Karpas-422 (cell line): ENCODE measurements at regions not wholly inside any gene's neighbourhood (a gene's known extent, or its start where the extent isn't known, plus 50 kb on each side); places are given as distances from the start of the nearest gene placed in this dataset.
A peak's percentile ranks its signal among the peaks of the same experiment; 100 is the strongest.

Experiments used
- DNase-seq: peaks from one replicate; pipeline ENCODE4 v3.0.0-alpha.2; 2015
- H2AFZ ChIP-seq: fragments of 200-600 bp; sonication (generic); 2 replicates; pipeline ENCODE4 v1.6.1; 2014; ENCODE audit warnings: antibody characterized with exemption, low read length, mixed read lengths
- H3K27ac ChIP-seq: fragments of 200-600 bp; sonication (generic); 2 replicates; pipeline ENCODE4 v1.5.1; 2014; ENCODE audit warnings: mild to moderate bottlenecking, low read length, moderate library complexity
- H3K27me3 ChIP-seq: fragments of 200-600 bp; sonication (generic); 2 replicates; pipeline ENCODE4 v1.6.1; 2014; ENCODE audit warnings: low read length, mixed read lengths
- H3K36me3 ChIP-seq: fragments of 200-600 bp; sonication (generic); 2 replicates; pipeline ENCODE4 v1.6.1; 2014; ENCODE audit warnings: low read length, mixed read lengths; ENCODE audit not compliant: insufficient read depth
- H3K4me1 ChIP-seq: fragments of 200-600 bp; sonication (generic); 2 replicates; pipeline ENCODE4 v1.6.1; 2014; ENCODE audit warnings: mild to moderate bottlenecking, low read length, mixed read lengths
- H3K4me2 ChIP-seq: fragments of 200-600 bp; sonication (generic); 2 replicates; pipeline ENCODE4 v1.6.1; 2014; ENCODE audit warnings: low read length, low read depth, mild to moderate bottlenecking; ENCODE audit not compliant: poor library complexity, severe bottlenecking
- H3K4me3 ChIP-seq: fragments of 200-600 bp; sonication (generic); 2 replicates; pipeline ENCODE4 v1.5.1; 2014; ENCODE audit warnings: mild to moderate bottlenecking, antibody characterized with exemption, low read length, mixed read lengths
- H3K79me2 ChIP-seq: fragments of 200-600 bp; sonication (generic); 2 replicates; pipeline ENCODE4 v1.6.1; 2014; ENCODE audit warnings: mild to moderate bottlenecking, low read length, mixed read lengths
- H3K9ac ChIP-seq: fragments of 200-600 bp; sonication (generic); 2 replicates; pipeline ENCODE4 v1.6.0; 2014; ENCODE audit warnings: low read length
- H3K9me2 ChIP-seq: fragments of 200-600 bp; sonication (generic), shearing (Covaris generic); replicated peaks from 2 replicates; pipeline ENCODE4 v1.6.0; 2014; ENCODE audit warnings: mild to moderate bottlenecking, low read length, moderate library complexity; ENCODE audit not compliant: insufficient read depth
- H3K9me3 ChIP-seq: fragments of 300-700, 200-600 bp; sonication (generic); 2 replicates; pipeline ENCODE4 v1.6.1; 2014; ENCODE audit warnings: low read length, mixed read lengths
- H4K20me1 ChIP-seq: fragments of 200-600 bp; sonication (generic); 2 replicates; pipeline ENCODE4 v1.6.1; 2014; ENCODE audit warnings: mild to moderate bottlenecking, antibody characterized with exemption, low read length, low read depth; ENCODE audit not compliant: insufficient read depth

DNA sequence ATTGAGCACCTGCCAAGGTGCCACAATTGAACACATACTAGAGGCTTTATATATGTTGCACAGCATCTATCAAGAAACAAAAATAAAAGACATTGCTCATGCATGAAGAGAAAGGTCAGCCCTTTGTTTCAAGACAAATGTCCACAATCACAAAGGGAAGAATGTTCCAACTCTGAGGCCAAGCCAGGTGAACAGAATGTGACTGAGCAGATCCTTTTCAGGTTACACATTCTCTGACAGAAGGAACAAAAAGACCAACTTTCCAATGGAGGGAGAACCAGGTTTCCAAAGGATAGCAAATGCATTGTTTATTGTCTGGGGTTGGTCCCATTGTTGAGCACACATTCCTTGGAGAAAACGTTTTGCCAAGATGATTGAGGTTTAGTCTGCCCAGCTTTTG is 50.2 kb upstream of the FAM174B start:
- Histone ChIP-seq H3K79me2 (no peaks in the 10 kb centered on the region), H4K20me1 (no peaks in the 10 kb centered on the region), H3K9me3 (no peaks in the 10 kb centered on the region), H2AFZ (no peak overlapping the region), H3K27ac (no peak overlapping the region), H3K4me2 (no peak overlapping the region), H3K36me3 (no peaks in the 10 kb centered on the region), H3K4me3 (no peak overlapping the region), H3K27me3 (no peaks in the 10 kb centered on the region), H3K4me1 (no peaks in the 10 kb centered on the region), H3K9me2 (no peaks in the 10 kb centered on the region), H3K9ac (no peak overlapping the region)
- DNase-seq = no peak

DNA sequence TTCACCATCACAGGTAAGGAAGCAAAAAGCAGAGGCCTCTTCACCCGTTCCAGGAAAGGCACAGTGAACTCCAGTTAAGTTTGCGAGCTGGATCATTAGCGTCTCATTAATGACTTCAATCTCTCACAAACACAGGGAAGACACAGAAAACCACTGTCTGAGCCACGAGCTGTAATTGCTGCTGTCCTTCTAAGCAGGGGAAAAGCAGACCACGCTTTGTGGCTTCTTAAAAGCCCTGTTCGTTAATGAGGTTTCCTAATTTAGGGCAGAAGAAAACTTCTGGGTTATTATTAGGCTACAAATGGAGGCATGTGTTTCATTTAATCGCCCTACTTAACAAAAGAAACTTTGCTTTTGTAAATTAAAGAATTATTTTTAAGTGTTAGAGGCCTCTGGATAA is 50.6 kb upstream of the FAM174B start:
- Histone ChIP-seq H3K27me3 (no peaks in the 10 kb centered on the region), H3K36me3 (no peaks in the 10 kb centered on the region), H3K9me3 (no peaks in the 10 kb centered on the region), H3K9me2 (no peaks in the 10 kb centered on the region), H3K4me3 (no peak overlapping the region), H4K20me1 (no peaks in the 10 kb centered on the region), H3K4me2 (no peak overlapping the region), H3K9ac (no peak overlapping the region), H3K4me1 (no peaks in the 10 kb centered on the region), H3K27ac (no peak overlapping the region), H3K79me2 (no peaks in the 10 kb centered on the region), H2AFZ (no peak overlapping the region)
- DNase-seq = no peak

DNA sequence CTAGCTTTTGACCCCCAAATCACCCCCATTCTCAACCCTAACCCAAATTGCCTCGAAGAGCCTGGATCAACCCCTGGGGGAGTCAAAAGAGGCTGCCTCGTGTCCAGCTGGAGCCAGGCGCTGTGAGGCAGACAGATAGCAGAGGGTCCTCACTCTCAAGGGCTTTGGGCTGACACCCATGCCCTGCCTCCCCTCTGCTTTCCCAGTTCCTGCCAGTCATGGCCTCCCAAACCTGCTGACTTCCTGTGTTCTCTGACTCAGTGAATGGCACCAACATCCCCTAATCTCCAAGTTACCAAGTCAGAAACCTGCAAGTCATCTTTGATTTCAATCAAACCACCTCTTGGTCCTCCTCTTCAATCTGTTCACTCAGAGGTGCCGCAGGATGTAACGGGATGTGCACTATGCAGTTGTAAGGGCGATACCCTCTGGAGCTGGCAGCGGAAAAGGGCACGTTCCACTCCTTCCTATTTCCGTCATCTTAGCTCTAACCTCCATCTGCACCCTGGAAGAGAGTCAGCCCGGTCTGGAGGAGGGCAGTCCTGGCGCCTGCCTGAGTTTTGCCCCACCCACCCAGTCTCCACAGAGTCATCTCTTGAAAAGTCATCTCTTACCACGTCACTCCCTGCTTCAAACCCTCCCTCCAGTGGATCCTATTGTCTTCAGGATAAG is 52.4 kb upstream of the FAM174B start:
- Histone ChIP-seq H3K27ac (no peak overlapping the region), H4K20me1 (no peaks in the 10 kb centered on the region), H2AFZ (no peak overlapping the region), H3K4me1 (no peaks in the 10 kb centered on the region), H3K9ac (no peak overlapping the region), H3K27me3 (no peaks in the 10 kb centered on the region), H3K79me2 (no peaks in the 10 kb centered on the region), H3K9me2 (no peaks in the 10 kb centered on the region), H3K9me3 (no peaks in the 10 kb centered on the region), H3K36me3 (no peaks in the 10 kb centered on the region), H3K4me3 (no peak overlapping the region), H3K4me2 (no peak overlapping the region)
- DNase-seq = no peak

DNA sequence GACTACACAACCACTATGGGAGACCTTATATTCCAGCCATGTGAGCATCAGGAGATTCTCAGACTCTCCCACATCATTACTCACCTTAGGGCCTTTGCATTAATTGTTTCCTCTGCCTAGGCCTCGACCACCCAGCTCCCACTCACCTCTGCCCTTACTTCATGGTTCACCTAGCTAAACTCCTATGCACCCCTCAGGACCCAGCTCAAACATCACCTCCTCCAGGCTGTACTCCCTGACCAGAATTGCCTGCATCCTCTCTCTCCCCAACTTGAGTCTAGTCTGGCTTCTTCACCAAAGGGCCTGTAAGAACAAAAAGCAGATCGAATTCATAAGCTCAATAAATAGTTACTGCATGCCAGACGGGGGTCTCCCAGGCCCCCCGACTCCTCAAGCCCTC is 53.1 kb upstream of the FAM174B start:
- Histone ChIP-seq H4K20me1 (no peaks in the 10 kb centered on the region), H3K9ac (no peak overlapping the region), H3K36me3 (no peaks in the 10 kb centered on the region), H3K27me3 (no peaks in the 10 kb centered on the region), H3K4me2 (no peak overlapping the region), H3K9me3 (no peaks in the 10 kb centered on the region), H3K27ac (no peak overlapping the region), H3K4me3 (no peak overlapping the region), H2AFZ (no peak overlapping the region), H3K9me2 (no peaks in the 10 kb centered on the region), H3K4me1 (no peaks in the 10 kb centered on the region), H3K79me2 (no peaks in the 10 kb centered on the region)
- no peak for DNase-seq

DNA sequence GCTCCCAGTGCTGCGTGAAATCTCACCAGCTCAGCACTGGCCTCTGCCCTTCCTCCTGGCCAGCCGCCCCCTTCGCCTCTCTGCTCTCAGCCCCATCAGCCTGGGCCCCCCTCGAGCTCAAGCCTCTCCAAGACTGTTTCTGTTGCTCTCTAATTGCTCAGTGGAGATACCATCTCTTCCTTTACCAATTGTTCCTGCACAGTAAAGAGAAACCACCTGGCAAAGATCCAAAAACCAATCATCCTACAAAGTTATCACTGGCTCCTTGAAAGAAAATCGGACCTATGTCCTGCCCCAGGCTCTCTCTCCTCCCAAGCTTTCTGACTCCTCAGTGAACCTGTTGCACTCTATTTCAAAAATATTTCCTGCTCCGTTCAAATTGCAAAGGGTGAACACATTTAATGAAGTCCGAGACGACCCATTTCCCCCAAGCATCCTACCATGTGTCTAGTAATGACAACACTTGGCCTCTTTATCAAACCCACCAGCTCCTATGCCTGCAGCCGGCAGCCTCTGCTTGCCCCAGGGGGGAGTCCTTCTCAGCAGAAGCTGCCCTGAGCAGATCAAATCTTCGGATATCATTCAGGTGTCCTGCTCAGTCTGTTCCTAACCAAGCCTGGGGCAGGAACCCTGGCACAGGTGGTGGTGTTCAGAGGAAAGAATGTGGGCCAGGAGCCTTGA is 53.7 kb upstream of the FAM174B start:
- Histone ChIP-seq H3K4me3 (no peak overlapping the region), H2AFZ (no peak overlapping the region), H3K4me2 (no peak overlapping the region), H3K4me1 (no peaks in the 10 kb centered on the region), H3K9me2 (no peaks in the 10 kb centered on the region), H3K79me2 (no peaks in the 10 kb centered on the region), H3K9me3 (no peaks in the 10 kb centered on the region), H3K27ac (no peak overlapping the region), H4K20me1 (no peaks in the 10 kb centered on the region), H3K9ac (no peak overlapping the region), H3K27me3 (no peaks in the 10 kb centered on the region), H3K36me3 (no peaks in the 10 kb centered on the region)
- no peak for DNase-seq

DNA sequence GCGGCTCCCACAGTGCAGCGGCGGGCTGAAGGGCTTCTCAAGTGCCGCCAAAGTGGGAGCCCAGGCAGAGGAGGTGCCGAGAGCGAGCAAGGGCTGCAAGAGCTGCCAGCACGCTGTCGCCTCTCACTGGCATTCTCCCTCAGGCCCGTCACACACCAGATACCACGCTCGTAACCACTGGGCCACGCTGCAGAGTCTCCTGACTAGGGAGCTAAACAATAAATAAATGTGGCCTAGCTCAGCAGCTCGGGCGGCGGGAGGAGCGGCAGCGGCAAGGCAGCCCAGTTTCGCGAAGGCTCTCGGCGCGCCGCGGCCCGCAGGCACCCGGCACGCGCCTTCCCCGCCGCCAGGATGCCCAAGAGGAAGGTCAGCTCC is 55.9 kb upstream of the FAM174B start:
- no peak overlapping the region for H3K27ac ChIP-seq
- no peak overlapping the region for H3K4me3 ChIP-seq
- no peak for DNase-seq
- no peaks in the 10 kb centered on the region for H3K27me3 ChIP-seq
- no peak overlapping the region for H3K4me2 ChIP-seq
- H3K79me2 ChIP-seq = no peaks in the 10 kb centered on the region
- H3K9ac ChIP-seq = no peak overlapping the region
- no peaks in the 10 kb centered on the region for H3K9me3 ChIP-seq
- H4K20me1 ChIP-seq = no peaks in the 10 kb centered on the region
- no peaks in the 10 kb centered on the region for H3K36me3 ChIP-seq
- H3K4me1 ChIP-seq = no peaks in the 10 kb centered on the region
- no peaks in the 10 kb centered on the region for H3K9me2 ChIP-seq
- H2AFZ ChIP-seq = no peak overlapping the region

DNA sequence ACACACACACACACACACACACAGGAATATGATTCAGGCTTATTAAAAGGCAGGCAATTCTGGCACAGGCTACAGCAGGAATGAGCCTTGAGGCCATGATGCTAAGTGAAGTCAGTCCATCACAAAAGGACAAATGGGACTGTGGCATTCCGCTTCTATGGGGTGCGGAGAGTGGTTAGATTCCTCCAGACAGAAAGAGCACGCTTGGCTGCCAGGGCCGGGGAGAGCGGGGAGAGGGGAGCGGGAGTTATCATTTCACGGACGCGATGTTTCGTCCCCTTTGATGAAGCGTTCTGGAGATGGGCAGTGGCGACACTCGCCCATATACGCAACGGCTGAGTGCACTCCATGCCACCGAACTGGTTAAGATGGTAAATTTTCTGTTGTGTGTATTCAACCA is 58.5 kb upstream of the FAM174B start:
- Histone ChIP-seq H3K36me3 (no peaks in the 10 kb centered on the region), H3K9me2 (no peaks in the 10 kb centered on the region), H3K9ac (no peak overlapping the region), H2AFZ (no peak overlapping the region), H3K4me1 (no peaks in the 10 kb centered on the region), H3K27me3 (no peaks in the 10 kb centered on the region), H3K4me2 (no peak overlapping the region), H4K20me1 (no peaks in the 10 kb centered on the region), H3K79me2 (no peaks in the 10 kb centered on the region), H3K4me3 (no peak overlapping the region), H3K9me3 (no peaks in the 10 kb centered on the region), H3K27ac (no peak overlapping the region)
- DNase-seq = no peak

DNA sequence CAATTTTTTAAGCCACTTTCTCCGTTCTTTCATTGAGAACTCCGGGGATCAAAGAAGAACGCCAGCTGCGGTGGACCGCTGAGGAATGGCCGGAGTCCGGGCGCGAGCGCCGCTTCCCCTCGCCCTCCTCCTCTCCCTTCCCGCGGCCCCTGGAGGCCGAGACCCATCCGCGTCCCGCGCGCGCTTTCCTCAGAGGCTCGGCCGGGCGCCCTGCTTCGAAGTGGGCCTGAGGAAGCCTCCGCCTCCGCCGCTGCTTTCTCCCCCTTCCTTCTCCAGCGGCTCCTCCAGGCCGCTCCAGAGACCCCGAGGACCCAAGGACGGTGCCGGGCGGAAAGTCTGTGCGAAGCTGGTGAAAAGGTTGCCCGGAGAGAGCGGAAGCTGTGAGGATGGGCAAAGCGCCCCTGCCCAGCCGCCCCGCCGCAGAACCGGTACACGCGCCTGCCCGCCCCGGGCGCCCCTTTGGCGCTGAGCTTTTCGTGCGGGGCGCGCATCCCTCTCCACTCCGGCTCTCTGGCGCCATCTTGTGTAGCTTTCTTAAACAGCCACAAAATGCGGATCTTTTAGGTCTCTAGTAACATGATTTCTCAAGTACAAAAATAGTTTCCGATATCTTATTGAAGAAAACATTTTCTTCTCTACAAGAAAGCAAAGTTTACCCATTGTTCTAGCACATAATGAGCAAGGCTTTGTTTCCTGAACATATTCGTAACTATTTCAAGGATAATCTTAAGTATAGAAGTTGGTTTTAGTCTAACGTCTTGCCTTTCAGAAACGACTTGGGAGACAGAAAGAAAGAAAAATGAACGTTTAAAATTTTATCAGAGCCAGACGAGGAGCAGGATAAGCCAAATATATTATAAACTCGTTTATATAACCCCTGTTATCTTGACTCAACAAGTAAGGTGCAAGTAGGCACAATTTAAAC is 59.2 kb upstream of the FAM174B start:
- no peak overlapping the region for H3K4me2 ChIP-seq
- no peak overlapping the region for H2AFZ ChIP-seq
- no peaks in the 10 kb centered on the region for H4K20me1 ChIP-seq

More for the DNA sequence above, 59.2 kb upstream of the FAM174B start:
- Histone ChIP-seq H3K9me3 (no peaks in the 10 kb centered on the region), H3K27ac (no peak overlapping the region), H3K79me2 (no peaks in the 10 kb centered on the region), H3K4me1 (no peaks in the 10 kb centered on the region), H3K27me3 (no peaks in the 10 kb centered on the region), H3K9me2 (no peaks in the 10 kb centered on the region), H3K4me3 (no peak overlapping the region), H3K9ac (no peak overlapping the region), H3K36me3 (no peaks in the 10 kb centered on the region)
- peak; percentile 88 for DNase-seq
